K562 (cell line): ENCODE measurements at regions not wholly inside any gene's neighbourhood (a gene's known extent, or its start where the extent isn't known, plus 50 kb on each side); places are given as distances from the start of the nearest gene placed in this dataset.

Source experiments
- ATAC-seq: fragments of 200-7000 bp; cut with Tn5 transposase; 3 replicates; pipeline ENCODE4 v1.9.1; 2020; ENCODE audit warnings: moderate library complexity
- BruUV-seq: library from RNA; stranded (reverse); fragments of 400-500 nt; replicated peaks from 2 replicates; lab custom pipeline; 2021; lab: Mats Ljungman, UMichigan
- CTCF ChIA-PET: fragments of 300-600 bp; formaldehyde crosslinking; extraction: SDS; loops from one replicate; lab custom pipeline; 2021; ENCODE audit warnings: low intra/inter-chr PET ratio; lab: Yijun Ruan, JAX
- POLR2A ChIA-PET: fragments of 300-600, 350-650 bp; sonication (Branson Sonifier 250); formaldehyde crosslinking; extraction: SDS; loops from one replicate; lab custom pipeline; 2021; ENCODE audit warnings: antibody characterized with exemption, inconsistent platforms; lab: Yijun Ruan, JAX
- DNase-seq, 4 experiments: peaks; one replicate each; pipeline versions ENCODE4 v3.0.0 to v3.0.0-alpha.2; 2011 to 2018; ENCODE audit warnings: low spot score in 3 of 4, mixed read lengths in 3 of 4; ENCODE audit errors: extremely low read depth in 1 of 4
- FAIRE-seq: peaks from 2 replicates; lab custom pipeline; 2011; peaks lifted over from hg19 to GRCh38; lab: Jason Lieb, UNC
- H2AFZ ChIP-seq: 2 replicates; pipeline ENCODE4 v1.6.0; 2011; ENCODE audit warnings: low read depth, low read length, control low read depth, inconsistent platforms
- H3K27ac ChIP-seq: fragments of 200-600 bp; 3 replicates; pipeline ENCODE4 v1.8.0; 2011; ENCODE audit warnings: low read depth, mild to moderate bottlenecking, control low read depth, inconsistent platforms, low read length, moderate library complexity, mixed read lengths; ENCODE audit errors: extremely low read depth
- H3K27me3 ChIP-seq, 2 experiments: fragments of 300-600 bp in 1 of 2; 2 replicates in 1 of 2; 3 replicates in 1 of 2; pipeline versions ENCODE4 v1.6.0 to v1.8.0; 2011; ENCODE audit warnings: inconsistent platforms in 2 of 2, low read length in 2 of 2, mild to moderate bottlenecking in 1 of 2, mixed read lengths in 1 of 2, moderate library complexity in 1 of 2; ENCODE audit not compliant: control insufficient read depth in 2 of 2, insufficient read depth in 2 of 2
- H3K36me3 ChIP-seq: fragments of 300-600 bp; 3 replicates; pipeline ENCODE4 v1.8.0; 2011; ENCODE audit warnings: mild to moderate bottlenecking, low read length, inconsistent platforms; ENCODE audit not compliant: control insufficient read depth, insufficient read depth
- H3K4me1 ChIP-seq, 2 experiments: fragments of 200-600 bp in 1 of 2; replicated peaks in 1 of 2; 2 replicates in 1 of 2; 3 replicates in 1 of 2; pipeline versions ENCODE4 v1.5.1 to v1.8.0; 2011; ENCODE audit warnings: inconsistent platforms in 2 of 2, low read length in 2 of 2, mild to moderate bottlenecking in 1 of 2, mixed read lengths in 1 of 2, moderate library complexity in 1 of 2; ENCODE audit not compliant: control insufficient read depth in 2 of 2, insufficient read depth in 2 of 2
- H3K4me2 ChIP-seq: 2 replicates; pipeline ENCODE4 v1.6.1; 2011; ENCODE audit warnings: low read length, control low read depth, inconsistent platforms, mixed read lengths; ENCODE audit not compliant: insufficient read depth
- H3K4me3 ChIP-seq: fragments of 200-600 bp; sonication (generic), shearing (Covaris generic); 2 replicates; pipeline ENCODE4 v1.5.1; 2016; ENCODE audit warnings: control low read depth, inconsistent platforms
- H3K79me2 ChIP-seq: fragments of 200-600 bp; 3 replicates; pipeline ENCODE4 v1.8.0; 2011; ENCODE audit warnings: low read length, inconsistent platforms; ENCODE audit not compliant: control insufficient read depth, insufficient read depth
- H3K9ac ChIP-seq, 2 experiments: 2 replicates each; pipeline versions ENCODE4 v1.6.0 to v1.6.1; 2011; ENCODE audit warnings: low read depth in 2 of 2, low read length in 2 of 2, control low read depth in 1 of 2, inconsistent platforms in 1 of 2, mild to moderate bottlenecking in 1 of 2, mixed read lengths in 1 of 2; ENCODE audit not compliant: insufficient read depth in 1 of 2
- H3K9me1 ChIP-seq: one replicate; pipeline ENCODE4 v1.6.0; 2011; ENCODE audit warnings: inconsistent platforms, mild to moderate bottlenecking, low read length, moderate library complexity; ENCODE audit not compliant: control insufficient read depth, insufficient read depth
- H3K9me3 ChIP-seq: replicated peaks from 2 replicates; pipeline ENCODE4 v1.5.1; 2011; ENCODE audit warnings: low read depth, low read length, inconsistent platforms; ENCODE audit not compliant: control insufficient read depth, insufficient read depth
- H4K20me1 ChIP-seq: replicated peaks from 2 replicates; pipeline ENCODE4 v1.6.1; 2011; ENCODE audit warnings: low read length, inconsistent platforms, mixed read lengths; ENCODE audit not compliant: control insufficient read depth, insufficient read depth
- DNMT1 ChIP-seq: fragments of 450-650 bp; IDR thresholded peaks from 2 replicates; pipeline ENCODE4 v1.6.1; 2016; ENCODE audit warnings: antibody characterized with exemption, mild to moderate bottlenecking
- EGR1 ChIP-seq: fragments of 450-650 bp; conservative IDR thresholded peaks from 2 replicates; pipeline ENCODE4 v1.6.1; 2017; ENCODE audit warnings: mild to moderate bottlenecking
- NFXL1 ChIP-seq: fragments of 450-650 bp; formaldehyde crosslinking; IDR thresholded peaks from 2 replicates; pipeline ENCODE4 v1.4.0; 2021; ENCODE audit warnings: mild to moderate bottlenecking
- POLR3G ChIP-seq: IDR thresholded peaks from 2 replicates; pipeline ENCODE4 v1.6.1; 2011; ENCODE audit not compliant: insufficient read length, insufficient replicate concordance; ENCODE audit errors: extremely low read depth
- TAF9B ChIP-seq: fragments of 450-650 bp; IDR thresholded peaks from 2 replicates; pipeline ENCODE4 v1.6.1; 2018; ENCODE audit warnings: mild to moderate bottlenecking; ENCODE audit not compliant: partially characterized antibody
- WGBS: fragments of 100-300 bp; shearing (Covaris generic); methylation state at CpG from one replicate; pipeline ENCODE4 v1.1.6; 2016; ENCODE audit warnings: low coverage, mixed read lengths; ENCODE audit not compliant: insufficient coverage; ENCODE audit errors: missing lambda C conversion rate; 5-methylcytosine and 5-hydroxymethylcytosine counted together
- in situ Hi-C: fragments of 300-500 bp; cut with MboI; formaldehyde crosslinking; loops from 4 replicates; pipeline ENCODE4 v1.15.0; 2018; ENCODE audit warnings: inconsistent platforms, mixed read lengths
- intact Hi-C: fragments of 100-400 bp; cut with micrococcal nuclease; formaldehyde crosslinking; loops from 2 replicates; pipeline ENCODE4 v1.14.2; 2022
- TF ChIP-seq, protein P1 (sequence below): fragments of 250-450 bp; sonication (Bioruptor Pico); IDR thresholded peaks from 2 replicates; pipeline ENCODE4 v1.8.0; 2021; ENCODE audit warnings: moderate library complexity, mild to moderate bottlenecking, inconsistent platforms

DNA sequence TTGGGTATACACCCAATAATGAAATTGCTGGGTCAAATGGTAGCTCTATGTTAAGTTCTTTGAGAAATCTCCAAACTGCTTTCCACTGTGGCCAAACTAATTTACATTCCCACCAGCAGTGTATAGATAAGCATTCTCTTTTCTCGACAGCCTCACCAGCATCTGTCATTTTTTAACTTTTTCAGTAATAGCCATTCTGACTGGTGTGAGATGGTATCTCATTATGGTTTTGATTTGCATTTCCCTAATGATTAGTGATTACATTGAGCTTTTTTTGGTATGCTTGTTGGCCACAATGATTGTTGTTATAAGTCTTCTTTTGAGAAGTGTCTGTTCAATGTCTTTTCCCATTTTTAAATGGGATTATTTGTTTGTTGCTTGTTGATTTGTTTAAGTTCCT lies 50.4 kb upstream of the EPAS1 start:
- H3K9ac ChIP-seq = no peak overlapping the region
- H3K27ac ChIP-seq = no peak overlapping the region
- no peaks in the 10 kb centered on the region for H3K9me3 ChIP-seq
- WGBS = 4% methylated on average over 1 of the region's 1 CpG
- BruUV-seq = no TSS peak
- DNase-seq = no peak
- intact Hi-C loops = no loop called here
- H3K27me3 ChIP-seq = no peaks in the 10 kb centered on the region
- H3K4me3 ChIP-seq = no peak overlapping the region
- no peaks in the 10 kb centered on the region; a peak in 1 of 5 replicates for H3K4me1 ChIP-seq
- TF ChIP-seq POLR3G (no peak), NFXL1 (CRISPR knock-in tag) (no peak), DNMT1 (no peak), EGR1 (no peak), TAF9B (no peak)
- TF ChIP-seq, protein P1, sequence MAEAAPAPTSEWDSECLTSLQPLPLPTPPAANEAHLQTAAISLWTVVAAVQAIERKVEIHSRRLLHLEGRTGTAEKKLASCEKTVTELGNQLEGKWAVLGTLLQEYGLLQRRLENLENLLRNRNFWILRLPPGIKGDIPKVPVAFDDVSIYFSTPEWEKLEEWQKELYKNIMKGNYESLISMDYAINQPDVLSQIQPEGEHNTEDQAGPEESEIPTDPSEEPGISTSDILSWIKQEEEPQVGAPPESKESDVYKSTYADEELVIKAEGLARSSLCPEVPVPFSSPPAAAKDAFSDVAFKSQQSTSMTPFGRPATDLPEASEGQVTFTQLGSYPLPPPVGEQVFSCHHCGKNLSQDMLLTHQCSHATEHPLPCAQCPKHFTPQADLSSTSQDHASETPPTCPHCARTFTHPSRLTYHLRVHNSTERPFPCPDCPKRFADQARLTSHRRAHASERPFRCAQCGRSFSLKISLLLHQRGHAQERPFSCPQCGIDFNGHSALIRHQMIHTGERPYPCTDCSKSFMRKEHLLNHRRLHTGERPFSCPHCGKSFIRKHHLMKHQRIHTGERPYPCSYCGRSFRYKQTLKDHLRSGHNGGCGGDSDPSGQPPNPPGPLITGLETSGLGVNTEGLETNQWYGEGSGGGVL (CRISPR knock-in tag) = no peak
- TF ChIP-seq, all 486 proteins: peak for 0
- H3K9me1 ChIP-seq = no peaks in the 10 kb centered on the region
- H4K20me1 ChIP-seq = no peaks in the 10 kb centered on the region
- ATAC-seq (no peak), FAIRE-seq (no peak)
- CTCF ChIA-PET = no interaction called here
- in situ Hi-C loops = no loop called here
- no peaks in the 10 kb centered on the region for H3K36me3 ChIP-seq
- POLR2A ChIA-PET = interaction anchor here (0.6 to 0.9 kb wide), 2 partner anchors 10 to 13 kb away, joined by 3 read pairs; no protein-coding TSS in a partner anchor
- H3K79me2 ChIP-seq = no peaks in the 10 kb centered on the region
- H3K4me2 ChIP-seq = no peak overlapping the region
- no peak overlapping the region for H2AFZ ChIP-seq
